Endothelial cell of umbilical vein (primary cell): ENCODE measurements at regions not wholly inside any gene's neighbourhood (a gene's known extent, or its start where the extent isn't known, plus 50 kb on each side); places are given as distances from the start of the nearest gene placed in this dataset.

Source experiments
- EZH2 ChIP-seq: IDR thresholded peaks from 2 replicates; pipeline ENCODE4 v1.6.1; 2012; ENCODE audit warnings: borderline replicate concordance, low read depth, mild to moderate bottlenecking, moderate library complexity, low read length, inconsistent platforms; ENCODE audit not compliant: severe bottlenecking
- FOS ChIP-seq: IDR thresholded peaks from 2 replicates; pipeline ENCODE4 v1.6.1; 2011; ENCODE audit warnings: mild to moderate bottlenecking, low read length, moderate library complexity, borderline replicate concordance; ENCODE audit not compliant: insufficient read depth
- GATA2 ChIP-seq: IDR thresholded peaks from 2 replicates; pipeline ENCODE4 v1.7.0; 2011; ENCODE audit warnings: low read depth, mild to moderate bottlenecking, moderate library complexity, mixed read lengths, low read length; ENCODE audit not compliant: insufficient read length, insufficient read depth
- JUN ChIP-seq: IDR thresholded peaks from 2 replicates; pipeline ENCODE4 v1.6.1; 2011; ENCODE audit warnings: borderline replicate concordance, low read depth; ENCODE audit not compliant: insufficient read length, insufficient read depth
- POLR2A ChIP-seq: IDR thresholded peaks from 2 replicates; pipeline ENCODE4 v1.6.1; 2012; ENCODE audit warnings: low read depth, mild to moderate bottlenecking, control low read depth, low read length
- POLR2AphosphoS5 ChIP-seq: IDR thresholded peaks from 2 replicates; pipeline ENCODE4 v1.6.1; 2012; ENCODE audit warnings: low read depth, mild to moderate bottlenecking, control low read depth, low read length, moderate library complexity; ENCODE audit not compliant: insufficient read depth
- TF ChIP-seq, protein P1 (sequence below), 2 donors: IDR thresholded peaks; 1 replicate in 1 of 2; 2 replicates in 1 of 2; pipeline ENCODE4 v1.5.1; 2011; ENCODE audit warnings: low read length in 2 of 2, mild to moderate bottlenecking in 2 of 2, moderate library complexity in 2 of 2, control low read depth in 1 of 2, inconsistent platforms in 1 of 2, low read depth in 1 of 2; ENCODE audit not compliant: insufficient read depth in 1 of 2; ENCODE audit errors: extremely low read depth in 1 of 2
- TF ChIP-seq, protein P2 (sequence below): IDR thresholded peaks from 2 replicates; pipeline ENCODE4 v1.6.1; 2011; ENCODE audit not compliant: insufficient read depth, insufficient read length

DNA sequence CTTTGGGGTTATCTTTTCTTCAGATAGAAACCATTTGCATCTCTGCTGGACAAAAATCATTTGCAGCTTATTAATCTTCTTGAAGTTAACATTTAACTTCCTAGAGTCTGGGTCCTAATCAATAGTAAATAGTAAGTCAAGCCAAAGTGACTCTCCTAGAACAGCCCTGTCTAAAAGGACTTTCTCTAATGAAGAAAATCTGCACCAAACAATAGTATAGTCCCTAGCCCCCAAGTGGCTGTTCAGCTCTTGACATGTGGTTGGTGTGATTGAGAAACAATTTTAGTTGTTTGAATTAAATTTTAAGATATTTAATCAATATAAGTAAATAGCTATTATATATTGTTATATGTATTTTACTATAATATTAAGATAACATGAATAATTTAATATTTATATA, 64.6 kb upstream of the SHB start:
- TF ChIP-seq, protein P1, sequence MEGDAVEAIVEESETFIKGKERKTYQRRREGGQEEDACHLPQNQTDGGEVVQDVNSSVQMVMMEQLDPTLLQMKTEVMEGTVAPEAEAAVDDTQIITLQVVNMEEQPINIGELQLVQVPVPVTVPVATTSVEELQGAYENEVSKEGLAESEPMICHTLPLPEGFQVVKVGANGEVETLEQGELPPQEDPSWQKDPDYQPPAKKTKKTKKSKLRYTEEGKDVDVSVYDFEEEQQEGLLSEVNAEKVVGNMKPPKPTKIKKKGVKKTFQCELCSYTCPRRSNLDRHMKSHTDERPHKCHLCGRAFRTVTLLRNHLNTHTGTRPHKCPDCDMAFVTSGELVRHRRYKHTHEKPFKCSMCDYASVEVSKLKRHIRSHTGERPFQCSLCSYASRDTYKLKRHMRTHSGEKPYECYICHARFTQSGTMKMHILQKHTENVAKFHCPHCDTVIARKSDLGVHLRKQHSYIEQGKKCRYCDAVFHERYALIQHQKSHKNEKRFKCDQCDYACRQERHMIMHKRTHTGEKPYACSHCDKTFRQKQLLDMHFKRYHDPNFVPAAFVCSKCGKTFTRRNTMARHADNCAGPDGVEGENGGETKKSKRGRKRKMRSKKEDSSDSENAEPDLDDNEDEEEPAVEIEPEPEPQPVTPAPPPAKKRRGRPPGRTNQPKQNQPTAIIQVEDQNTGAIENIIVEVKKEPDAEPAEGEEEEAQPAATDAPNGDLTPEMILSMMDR (IDR thresholded peaks at IDR 0.05; ENCODE audit: extremely low read depth in 1 of 2, insufficient read depth in 1 of 2, low read depth in 1 of 2, low read length in 2 of 2), result no peak
- TF ChIP-seq POLR2AphosphoS5, result no peak
- TF ChIP-seq FOS, result no peak
- TF ChIP-seq, protein P2, sequence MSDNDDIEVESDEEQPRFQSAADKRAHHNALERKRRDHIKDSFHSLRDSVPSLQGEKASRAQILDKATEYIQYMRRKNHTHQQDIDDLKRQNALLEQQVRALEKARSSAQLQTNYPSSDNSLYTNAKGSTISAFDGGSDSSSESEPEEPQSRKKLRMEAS, result no peak
- no peak for TF ChIP-seq EZH2
- TF ChIP-seq POLR2A, result no peak
- TF ChIP-seq GATA2, result no peak
- no peak for TF ChIP-seq JUN
